ENCODE measurements at regions not wholly inside any gene's neighbourhood (a gene's known extent, or its start where the extent isn't known, plus 50 kb on each side); places are given as distances from the start of the nearest gene placed in this dataset.

- Histone ChIP-seq H3K36me3 (no peaks in the 10 kb centered on the region), H3K4me1 (peaks cover 0 to 14% (median 13%) of the 10 kb centered on the region in 4 donors), H3K27ac (replicated peaks in 1 of 4) (no peak overlapping the region), H3K9me3 (no peaks in the 10 kb centered on the region), H3K4me3 (no peak overlapping the region), H3K27me3 (no peaks in the 10 kb centered on the region)
- no peak for TF ChIP-seq CTCF (IDR thresholded peaks at IDR 0.05)
- no peak for DNase-seq (ENCODE audit: extremely low spot score)
- WGBS, result 74% methylated on average over 9 of the region's 9 CpGs
- intact Hi-C loops (cut with DNase I), result no loop called here
Measured at GRCh38 chr18:56330366-56331110, 307.9 kb downstream of the TXNL1 start.

GRCh38 chr18:56329536-56329935, 308.9 kb downstream of the TXNL1 start:
- no peaks in the 10 kb centered on the region for H3K36me3 ChIP-seq
- H3K27me3 ChIP-seq, result no peaks in the 10 kb centered on the region
- 75% methylated on average over 1 of the region's 1 CpG for WGBS
- H3K9me3 ChIP-seq, result no peaks in the 10 kb centered on the region
- peaks cover 0 to 14% (median 13%) of the 10 kb centered on the region in 4 donors for H3K4me1 ChIP-seq
- H3K27ac ChIP-seq (replicated peaks in 1 of 4), result no peak overlapping the region
- intact Hi-C loops (cut with DNase I), result no loop called here
- TF ChIP-seq CTCF (IDR thresholded peaks at IDR 0.05) (no peak), EP300 (IDR thresholded peaks at IDR 0.05) (no peak), POLR2A (IDR thresholded peaks at IDR 0.05; ENCODE audit: low read depth) (no peak), POLR2AphosphoS5 (IDR thresholded peaks at IDR 0.05) (no peak)
- no peak for DNase-seq (ENCODE audit: extremely low spot score)
- H3K4me3 ChIP-seq, result no peak overlapping the region

GRCh38 chr18:56327191-56327885, 311.1 kb downstream of the TXNL1 start:
- WGBS, result 49% methylated on average over 7 of the region's 7 CpGs
- TF ChIP-seq EP300 (IDR thresholded peaks at IDR 0.05) (no peak), POLR2A (IDR thresholded peaks at IDR 0.05; ENCODE audit: low read depth) (no peak), POLR2AphosphoS5 (IDR thresholded peaks at IDR 0.05) (no peak), CTCF (IDR thresholded peaks at IDR 0.05) (no peak)
- peak; percentile 86 for DNase-seq (ENCODE audit: extremely low spot score)
- no peak overlapping the region for H3K4me3 ChIP-seq
- peaks cover 5 to 14% (median 13%) of the 10 kb centered on the region in 4 donors for H3K4me1 ChIP-seq
- intact Hi-C loops (cut with DNase I), result no loop called here
- no peak overlapping the region for H3K27ac ChIP-seq (replicated peaks in 1 of 4)
- H3K36me3 ChIP-seq, result no peaks in the 10 kb centered on the region
- H3K27me3 ChIP-seq, result no peaks in the 10 kb centered on the region
- H3K9me3 ChIP-seq, result no peaks in the 10 kb centered on the region

GRCh38 chr18:56326336-56327072, 311.9 kb downstream of the TXNL1 start:
- no peak for TF ChIP-seq CTCF (IDR thresholded peaks at IDR 0.05)
- TF ChIP-seq POLR2A (IDR thresholded peaks at IDR 0.05; ENCODE audit: low read depth), result no peak
- no peak for TF ChIP-seq EP300 (IDR thresholded peaks at IDR 0.05)
- TF ChIP-seq POLR2AphosphoS5 (IDR thresholded peaks at IDR 0.05), result no peak
- intact Hi-C loops (cut with DNase I), result no loop called here
- Histone ChIP-seq H3K4me1 (peaks cover 12 to 17% (median 15%) of the 10 kb centered on the region in 4 donors), H3K36me3 (no peaks in the 10 kb centered on the region), H3K27me3 (no peaks in the 10 kb centered on the region), H3K4me3 (no peak overlapping the region), H3K27ac (replicated peaks in 1 of 4) (no peak overlapping the region), H3K9me3 (no peaks in the 10 kb centered on the region)
- 52% methylated on average over 3 of the region's 3 CpGs for WGBS
- DNase-seq (ENCODE audit: extremely low spot score), result peak; percentile 75
